IMR-90 (cell line): ENCODE measurements at regions not wholly inside any gene's neighbourhood (a gene's known extent, or its start where the extent isn't known, plus 50 kb on each side); places are given as distances from the start of the nearest gene placed in this dataset.

ENCODE experiments used
- ATAC-seq: fragments of 200-7000 bp; cut with Tn5 transposase; 2 replicates; pipeline ENCODE4 v1.9.1; 2020; ENCODE audit warnings: low read depth, mild to moderate bottlenecking, moderate library complexity
- BruUV-seq: library from RNA; stranded (reverse); fragments of 400-500 nt; replicated peaks from 2 replicates; lab custom pipeline; 2021; lab: Mats Ljungman, UMichigan
- CTCF ChIA-PET: fragments of 300-600 bp; formaldehyde crosslinking; extraction: SDS; loops from one replicate; lab custom pipeline; 2021; ENCODE audit warnings: antibody characterized with exemption; lab: Yijun Ruan, JAX
- POLR2A ChIA-PET: fragments of 300-600 bp; sonication (Branson Sonifier 250); formaldehyde crosslinking; loops from one replicate; lab custom pipeline; 2022; ENCODE audit warnings: antibody characterized with exemption; ENCODE audit not compliant: unreplicated experiment; lab: Charles Lee
- DNase-seq: peaks from one replicate; pipeline ENCODE4 v3.0.0; 2013
- H2AFZ ChIP-seq: replicated peaks from 2 replicates; pipeline ENCODE3; 2013; ENCODE audit warnings: low read length, mild to moderate bottlenecking; ENCODE audit not compliant: poor library complexity
- H2AK5ac ChIP-seq: 2 replicates; pipeline ENCODE4 v1.6.1; 2013; ENCODE audit warnings: low read depth, low read length, inconsistent platforms
- H2AK9ac ChIP-seq: replicated peaks from 2 replicates; pipeline ENCODE3; 2013; ENCODE audit warnings: mild to moderate bottlenecking, low read depth, low read length, moderate library complexity; ENCODE audit not compliant: poor library complexity
- H2BK120ac ChIP-seq: 2 replicates; pipeline ENCODE4 v1.6.1; 2013; ENCODE audit warnings: low read depth, low read length, inconsistent platforms
- H2BK15ac ChIP-seq: 3 replicates; pipeline ENCODE4 v1.6.1; 2013; ENCODE audit warnings: low read depth, low read length, inconsistent platforms
- H2BK20ac ChIP-seq: 2 replicates; pipeline ENCODE4 v1.6.1; 2013; ENCODE audit warnings: low read depth, mild to moderate bottlenecking, inconsistent platforms, low read length, moderate library complexity
- H2BK5ac ChIP-seq: 2 replicates; pipeline ENCODE4 v1.6.1; 2013; ENCODE audit warnings: mild to moderate bottlenecking, low read depth, low read length, inconsistent platforms; ENCODE audit not compliant: poor library complexity, severe bottlenecking
- H3K14ac ChIP-seq: replicated peaks from 2 replicates; pipeline ENCODE4 v1.6.1; 2013; ENCODE audit warnings: low read depth, low read length, inconsistent platforms
- H3K18ac ChIP-seq: 2 replicates; pipeline ENCODE4 v1.6.1; 2013; ENCODE audit warnings: low read depth, low read length, control low read depth
- H3K23ac ChIP-seq: 2 replicates; pipeline ENCODE4 v1.6.1; 2013; ENCODE audit warnings: low read depth, low read length, inconsistent platforms
- H3K27ac ChIP-seq: 2 replicates; pipeline ENCODE4 v1.5.1; 2013; ENCODE audit warnings: mild to moderate bottlenecking, control low read depth, low read length; ENCODE audit not compliant: insufficient read depth
- H3K27me3 ChIP-seq: 2 replicates; pipeline ENCODE4 v1.6.1; 2013; ENCODE audit warnings: low read length; ENCODE audit not compliant: control insufficient read depth, insufficient read depth
- H3K36me3 ChIP-seq: 2 replicates; pipeline ENCODE4 v1.6.1; 2013; ENCODE audit warnings: low read length, mixed read lengths; ENCODE audit not compliant: control insufficient read depth, insufficient read depth
- H3K4ac ChIP-seq: 2 replicates; pipeline ENCODE4 v1.6.1; 2013; ENCODE audit warnings: low read depth, low read length, inconsistent platforms
- H3K4me1 ChIP-seq: 2 replicates; pipeline ENCODE4 v1.6.1; 2013; ENCODE audit warnings: low read length, mixed read lengths; ENCODE audit not compliant: control insufficient read depth, insufficient read depth
- H3K4me2 ChIP-seq: 2 replicates; pipeline ENCODE4 v1.6.1; 2013; ENCODE audit warnings: low read depth, mild to moderate bottlenecking, control low read depth, low read length, moderate library complexity
- H3K4me3 ChIP-seq: 2 replicates; pipeline ENCODE4 v1.5.1; 2013; ENCODE audit warnings: low read depth, mild to moderate bottlenecking, control low read depth, low read length, moderate library complexity; ENCODE audit not compliant: insufficient read depth
- H3K56ac ChIP-seq: 2 replicates; pipeline ENCODE4 v1.6.1; 2013; ENCODE audit warnings: low read length, inconsistent platforms; ENCODE audit not compliant: insufficient read depth; ENCODE audit errors: extremely low read depth
- H3K79me1 ChIP-seq, 2 experiments: 2 replicates each; pipeline ENCODE4 v1.6.1; 2013; ENCODE audit warnings: low read length in 2 of 2, inconsistent platforms in 1 of 2, low read depth in 1 of 2
- H3K9ac ChIP-seq: 2 replicates; pipeline ENCODE4 v1.6.1; 2013; ENCODE audit warnings: low read depth, low read length, control low read depth
- H3K9me1 ChIP-seq: 2 replicates; pipeline ENCODE4 v1.6.1; 2013; ENCODE audit warnings: low read length, inconsistent platforms; ENCODE audit not compliant: insufficient read depth
- H3K9me3 ChIP-seq: 2 replicates; pipeline ENCODE4 v1.6.1; 2013; ENCODE audit warnings: low read length; ENCODE audit not compliant: control insufficient read depth, insufficient read depth
- H4K20me1 ChIP-seq: 2 replicates; pipeline ENCODE4 v1.6.1; 2013; ENCODE audit warnings: low read length, inconsistent platforms; ENCODE audit not compliant: insufficient read depth
- H4K5ac ChIP-seq: 2 replicates; pipeline ENCODE4 v1.6.1; 2013; ENCODE audit warnings: mild to moderate bottlenecking, low read depth, low read length, control low read depth
- H4K8ac ChIP-seq, 2 experiments: 2 replicates each; pipeline ENCODE4 v1.6.1; 2013; ENCODE audit warnings: low read depth in 2 of 2, low read length in 2 of 2, control low read depth in 1 of 2, inconsistent platforms in 1 of 2
- H4K91ac ChIP-seq: 2 replicates; pipeline ENCODE4 v1.6.1; 2013; ENCODE audit warnings: low read depth, low read length, inconsistent platforms; ENCODE audit not compliant: insufficient read depth
- BHLHE40 ChIP-seq: fragments of 150-350 bp; IDR thresholded peaks from 2 replicates; pipeline ENCODE4 v1.6.1; 2016; ENCODE audit warnings: mild to moderate bottlenecking, low read depth, low read length
- CEBPB ChIP-seq: IDR thresholded peaks from 2 replicates; pipeline ENCODE4 v1.6.1; 2012; ENCODE audit warnings: low read depth, low read length, improper control_type of control experiment
- CHD1 ChIP-seq: IDR thresholded peaks from 2 replicates; pipeline ENCODE4 v1.6.1; 2012; ENCODE audit warnings: low read depth, low read length, improper control_type of control experiment
- CTCF ChIP-seq: conservative IDR thresholded peaks from 2 replicates; pipeline ENCODE4 v1.5.1; 2012; ENCODE audit warnings: mild to moderate bottlenecking, low read depth, low read length, improper control_type of control experiment
- FOS ChIP-seq: fragments of 150-350 bp; IDR thresholded peaks from 2 replicates; pipeline ENCODE4 v1.6.1; 2016; ENCODE audit warnings: low read depth, low read length
- MAFK ChIP-seq: IDR thresholded peaks from 2 replicates; pipeline ENCODE4 v1.6.1; 2012; ENCODE audit warnings: low read depth, low read length, improper control_type of control experiment
- MXI1 ChIP-seq: IDR thresholded peaks from 2 replicates; pipeline ENCODE4 v1.6.1; 2012; ENCODE audit warnings: low read depth, mild to moderate bottlenecking, low read length, moderate library complexity, borderline replicate concordance
- NFE2L2 ChIP-seq: fragments of 150-350 bp; IDR thresholded peaks from 2 replicates; pipeline ENCODE4 v1.6.1; 2016; ENCODE audit warnings: low read depth, mild to moderate bottlenecking, low read length
- POLR2A ChIP-seq: IDR thresholded peaks from 2 replicates; pipeline ENCODE4 v1.6.1; 2012; ENCODE audit warnings: mild to moderate bottlenecking, low read depth, low read length
- RAD21 ChIP-seq: IDR thresholded peaks from 2 replicates; pipeline ENCODE4 v1.6.1; 2012; ENCODE audit warnings: low read length, improper control_type of control experiment
- RCOR1 ChIP-seq: IDR thresholded peaks from 2 replicates; pipeline ENCODE4 v1.6.1; 2012; ENCODE audit warnings: mild to moderate bottlenecking, low read length, improper control_type of control experiment; ENCODE audit not compliant: insufficient replicate concordance
- RFX5 ChIP-seq: IDR thresholded peaks from 2 replicates; pipeline ENCODE4 v1.8.0; 2012; ENCODE audit warnings: low read depth, mild to moderate bottlenecking, low read length, moderate library complexity
- SMC3 ChIP-seq: fragments of 150-350 bp; IDR thresholded peaks from 2 replicates; pipeline ENCODE4 v1.6.1; 2016; ENCODE audit warnings: low read depth, mild to moderate bottlenecking, antibody characterized with exemption, low read length, moderate library complexity
- WGBS, 2 experiments: methylation state at CpG; one replicate each; pipeline versions ENCODE4 v1.1.5 to v1.1.7; 2013; ENCODE audit warnings: missing lambda C conversion rate in 2 of 2; ENCODE audit not compliant: insufficient read length in 1 of 2; ENCODE audit errors: extremely low coverage in 2 of 2; 5-methylcytosine and 5-hydroxymethylcytosine counted together
- dilution Hi-C: fragments of 300-500 bp; cut with HindIII; formaldehyde crosslinking; loops from one replicate; pipeline ENCODE4 v1.14.3; 2018; ENCODE audit warnings: low sequenced_read_pairs; ENCODE audit not compliant: unreplicated experiment
- in situ Hi-C: fragments of 300-500 bp; cut with MboI; formaldehyde crosslinking; loops from 3 replicates; pipeline ENCODE4 v1.14.3; 2019; ENCODE audit warnings: low sequenced_read_pairs, inconsistent platforms, mixed read lengths
- intact Hi-C: fragments of 100-400 bp; cut with micrococcal nuclease; formaldehyde crosslinking; loops from 2 replicates; pipeline ENCODE4 v1.10.0; 2022
- TF ChIP-seq, protein P1 (sequence below): fragments of 150-350 bp; IDR thresholded peaks from 2 replicates; pipeline ENCODE4 v1.6.1; 2017; ENCODE audit warnings: mild to moderate bottlenecking, antibody characterized with exemption, low read length, low read depth
- TF ChIP-seq, protein P2 (sequence below): fragments of 150-350 bp; IDR thresholded peaks from 2 replicates; pipeline ENCODE4 v1.6.1; 2016; ENCODE audit warnings: low read depth, mild to moderate bottlenecking, low read length, moderate library complexity, borderline replicate concordance

GRCh38 chr2:11983401-11983800, 237.0 kb downstream of the LPIN1 start:
- no peak for ATAC-seq
- H3K36me3 ChIP-seq, result no peaks in the 10 kb centered on the region
- H4K8ac ChIP-seq, result no peak overlapping the region
- H4K5ac ChIP-seq, result no peak overlapping the region
- H2AFZ ChIP-seq, result peak overlapping the region; percentile 18
- H3K56ac ChIP-seq, result no peak overlapping the region
- no peak overlapping the region for H3K23ac ChIP-seq
- BruUV-seq, result no TSS peak
- DNase-seq, result no peak
- no peak overlapping the region for H3K4me2 ChIP-seq
- H2BK120ac ChIP-seq, result no peak overlapping the region
- no peak overlapping the region for H3K4ac ChIP-seq
- dilution Hi-C loops, result no loop called here
- no peaks in the 10 kb centered on the region for H3K79me1 ChIP-seq
- ChIA-PET POLR2A (no interaction called here), CTCF (no interaction called here)
- H4K20me1 ChIP-seq, result no peaks in the 10 kb centered on the region
- in situ Hi-C loops, result no loop called here
- no peak overlapping the region for H2BK20ac ChIP-seq
- no peak overlapping the region for H2AK9ac ChIP-seq
- no peak overlapping the region for H3K14ac ChIP-seq
- no peaks in the 10 kb centered on the region for H3K9me1 ChIP-seq
- H3K27me3 ChIP-seq, result peaks cover 4% of the 10 kb centered on the region
- H3K4me1 ChIP-seq, result no peaks in the 10 kb centered on the region
- no peak overlapping the region for H3K9ac ChIP-seq
- H3K9me3 ChIP-seq, result peaks cover 3% of the 10 kb centered on the region; the same call in 1 of the 2 replicates
- H3K18ac ChIP-seq, result no peak overlapping the region
- H2AK5ac ChIP-seq, result no peak overlapping the region
- no peak overlapping the region for H2BK5ac ChIP-seq
- H4K91ac ChIP-seq, result no peak overlapping the region
- no peak for TF ChIP-seq MAFK
- TF ChIP-seq CHD1, result no peak
- no peak for TF ChIP-seq CTCF
- no peak for TF ChIP-seq POLR2A
- TF ChIP-seq BHLHE40, result no peak
- TF ChIP-seq RCOR1, result no peak
- no peak for TF ChIP-seq MXI1
- no peak for TF ChIP-seq RFX5
- TF ChIP-seq CEBPB, result no peak
- no peak for TF ChIP-seq SMC3
- no peak for TF ChIP-seq NFE2L2
- TF ChIP-seq, protein P1, sequence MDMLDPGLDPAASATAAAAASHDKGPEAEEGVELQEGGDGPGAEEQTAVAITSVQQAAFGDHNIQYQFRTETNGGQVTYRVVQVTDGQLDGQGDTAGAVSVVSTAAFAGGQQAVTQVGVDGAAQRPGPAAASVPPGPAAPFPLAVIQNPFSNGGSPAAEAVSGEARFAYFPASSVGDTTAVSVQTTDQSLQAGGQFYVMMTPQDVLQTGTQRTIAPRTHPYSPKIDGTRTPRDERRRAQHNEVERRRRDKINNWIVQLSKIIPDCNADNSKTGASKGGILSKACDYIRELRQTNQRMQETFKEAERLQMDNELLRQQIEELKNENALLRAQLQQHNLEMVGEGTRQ, result no peak
- TF ChIP-seq, protein P2, sequence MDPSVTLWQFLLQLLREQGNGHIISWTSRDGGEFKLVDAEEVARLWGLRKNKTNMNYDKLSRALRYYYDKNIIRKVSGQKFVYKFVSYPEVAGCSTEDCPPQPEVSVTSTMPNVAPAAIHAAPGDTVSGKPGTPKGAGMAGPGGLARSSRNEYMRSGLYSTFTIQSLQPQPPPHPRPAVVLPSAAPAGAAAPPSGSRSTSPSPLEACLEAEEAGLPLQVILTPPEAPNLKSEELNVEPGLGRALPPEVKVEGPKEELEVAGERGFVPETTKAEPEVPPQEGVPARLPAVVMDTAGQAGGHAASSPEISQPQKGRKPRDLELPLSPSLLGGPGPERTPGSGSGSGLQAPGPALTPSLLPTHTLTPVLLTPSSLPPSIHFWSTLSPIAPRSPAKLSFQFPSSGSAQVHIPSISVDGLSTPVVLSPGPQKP, result no peak
- no peak for TF ChIP-seq RAD21
- TF ChIP-seq FOS, result no peak
- WGBS, 2 experiments, result no CpG with 5 or more reads among the region's 4 CpGs
- H3K27ac ChIP-seq, result no peak overlapping the region
- no peak overlapping the region for H2BK15ac ChIP-seq
- intact Hi-C loops, result no loop called here
- no peak overlapping the region for H3K4me3 ChIP-seq
